K562 (cell line): ENCODE measurements at regions not wholly inside any gene's neighbourhood (a gene's known extent, or its start where the extent isn't known, plus 50 kb on each side); places are given as distances from the start of the nearest gene placed in this dataset.

ENCODE experiments used
- ATAC-seq: fragments of 200-7000 bp; cut with Tn5 transposase; 3 replicates; pipeline ENCODE4 v1.9.1; 2020; ENCODE audit warnings: moderate library complexity
- BruUV-seq: library from RNA; stranded (reverse); fragments of 400-500 nt; replicated peaks from 2 replicates; lab custom pipeline; 2021; lab: Mats Ljungman, UMichigan
- CTCF ChIA-PET: fragments of 300-600 bp; formaldehyde crosslinking; extraction: SDS; loops from one replicate; lab custom pipeline; 2021; ENCODE audit warnings: low intra/inter-chr PET ratio; lab: Yijun Ruan, JAX
- POLR2A ChIA-PET: fragments of 300-600, 350-650 bp; sonication (Branson Sonifier 250); formaldehyde crosslinking; extraction: SDS; loops from one replicate; lab custom pipeline; 2021; ENCODE audit warnings: antibody characterized with exemption, inconsistent platforms; lab: Yijun Ruan, JAX
- DNase-seq, 4 experiments: peaks; one replicate each; pipeline versions ENCODE4 v3.0.0 to v3.0.0-alpha.2; 2011 to 2018; ENCODE audit warnings: low spot score in 3 of 4, mixed read lengths in 3 of 4; ENCODE audit errors: extremely low read depth in 1 of 4
- FAIRE-seq: peaks from 2 replicates; lab custom pipeline; 2011; peaks lifted over from hg19 to GRCh38; lab: Jason Lieb, UNC
- H2AFZ ChIP-seq: 2 replicates; pipeline ENCODE4 v1.6.0; 2011; ENCODE audit warnings: low read depth, low read length, control low read depth, inconsistent platforms
- H3K27ac ChIP-seq: fragments of 200-600 bp; 3 replicates; pipeline ENCODE4 v1.8.0; 2011; ENCODE audit warnings: low read depth, mild to moderate bottlenecking, control low read depth, inconsistent platforms, low read length, moderate library complexity, mixed read lengths; ENCODE audit errors: extremely low read depth
- H3K27me3 ChIP-seq, 2 experiments: fragments of 300-600 bp in 1 of 2; 2 replicates in 1 of 2; 3 replicates in 1 of 2; pipeline versions ENCODE4 v1.6.0 to v1.8.0; 2011; ENCODE audit warnings: inconsistent platforms in 2 of 2, low read length in 2 of 2, mild to moderate bottlenecking in 1 of 2, mixed read lengths in 1 of 2, moderate library complexity in 1 of 2; ENCODE audit not compliant: control insufficient read depth in 2 of 2, insufficient read depth in 2 of 2
- H3K36me3 ChIP-seq: fragments of 300-600 bp; 3 replicates; pipeline ENCODE4 v1.8.0; 2011; ENCODE audit warnings: mild to moderate bottlenecking, low read length, inconsistent platforms; ENCODE audit not compliant: control insufficient read depth, insufficient read depth
- H3K4me1 ChIP-seq, 2 experiments: fragments of 200-600 bp in 1 of 2; replicated peaks in 1 of 2; 2 replicates in 1 of 2; 3 replicates in 1 of 2; pipeline versions ENCODE4 v1.5.1 to v1.8.0; 2011; ENCODE audit warnings: inconsistent platforms in 2 of 2, low read length in 2 of 2, mild to moderate bottlenecking in 1 of 2, mixed read lengths in 1 of 2, moderate library complexity in 1 of 2; ENCODE audit not compliant: control insufficient read depth in 2 of 2, insufficient read depth in 2 of 2
- H3K4me2 ChIP-seq: 2 replicates; pipeline ENCODE4 v1.6.1; 2011; ENCODE audit warnings: low read length, control low read depth, inconsistent platforms, mixed read lengths; ENCODE audit not compliant: insufficient read depth
- H3K4me3 ChIP-seq: fragments of 200-600 bp; sonication (generic), shearing (Covaris generic); 2 replicates; pipeline ENCODE4 v1.5.1; 2016; ENCODE audit warnings: control low read depth, inconsistent platforms
- H3K79me2 ChIP-seq: fragments of 200-600 bp; 3 replicates; pipeline ENCODE4 v1.8.0; 2011; ENCODE audit warnings: low read length, inconsistent platforms; ENCODE audit not compliant: control insufficient read depth, insufficient read depth
- H3K9ac ChIP-seq, 2 experiments: 2 replicates each; pipeline versions ENCODE4 v1.6.0 to v1.6.1; 2011; ENCODE audit warnings: low read depth in 2 of 2, low read length in 2 of 2, control low read depth in 1 of 2, inconsistent platforms in 1 of 2, mild to moderate bottlenecking in 1 of 2, mixed read lengths in 1 of 2; ENCODE audit not compliant: insufficient read depth in 1 of 2
- H3K9me1 ChIP-seq: one replicate; pipeline ENCODE4 v1.6.0; 2011; ENCODE audit warnings: inconsistent platforms, mild to moderate bottlenecking, low read length, moderate library complexity; ENCODE audit not compliant: control insufficient read depth, insufficient read depth
- H3K9me3 ChIP-seq: replicated peaks from 2 replicates; pipeline ENCODE4 v1.5.1; 2011; ENCODE audit warnings: low read depth, low read length, inconsistent platforms; ENCODE audit not compliant: control insufficient read depth, insufficient read depth
- H4K20me1 ChIP-seq: replicated peaks from 2 replicates; pipeline ENCODE4 v1.6.1; 2011; ENCODE audit warnings: low read length, inconsistent platforms, mixed read lengths; ENCODE audit not compliant: control insufficient read depth, insufficient read depth
- ATF7 ChIP-seq: fragments of 450-650 bp; IDR thresholded peaks from 2 replicates; pipeline ENCODE4 v1.7.1; 2014; ENCODE audit warnings: mild to moderate bottlenecking, moderate library complexity
- CBX5 ChIP-seq: IDR thresholded peaks from 2 replicates; pipeline ENCODE4 v1.6.1; 2014; ENCODE audit warnings: low read depth, borderline replicate concordance
- CHD2 ChIP-seq: IDR thresholded peaks from 2 replicates; pipeline ENCODE4 v1.6.1; 2011; ENCODE audit warnings: low read depth, low read length
- JUNB ChIP-seq: fragments of 450-650 bp; formaldehyde crosslinking; conservative IDR thresholded peaks from 2 replicates; pipeline ENCODE4 v1.4.0; 2020; ENCODE audit warnings: mild to moderate bottlenecking
- MAFF ChIP-seq: IDR thresholded peaks from 2 replicates; pipeline ENCODE4 v1.6.1; 2012; ENCODE audit warnings: low read length, improper control_type of control experiment
- MTA1 ChIP-seq: fragments of 450-650 bp; IDR thresholded peaks from 2 replicates; pipeline ENCODE4 v1.6.1; 2017; ENCODE audit warnings: borderline replicate concordance
- PHF8 ChIP-seq: fragments of 200-600 bp; sonication (generic); IDR thresholded peaks from 2 replicates; pipeline ENCODE4 v1.6.1; 2012; ENCODE audit warnings: mixed run types, mild to moderate bottlenecking, inconsistent platforms, low read length, moderate library complexity, borderline replicate concordance
- RB1 ChIP-seq: fragments of 450-650 bp; IDR thresholded peaks from 2 replicates; pipeline ENCODE4 v1.6.1; 2017; ENCODE audit warnings: low read depth, mild to moderate bottlenecking
- RNF2 ChIP-seq: sonication (generic); IDR thresholded peaks from 2 replicates; pipeline ENCODE4 v1.6.1; 2016
- RUNX1 ChIP-seq: sonication (generic); IDR thresholded peaks from 2 replicates; pipeline ENCODE4 v1.6.1; 2016; ENCODE audit warnings: antibody characterized with exemption, low read depth
- SIN3B ChIP-seq: fragments of 450-650 bp; IDR thresholded peaks from 2 replicates; pipeline ENCODE4 v1.6.1; 2017; ENCODE audit warnings: low read depth, mild to moderate bottlenecking, moderate library complexity
- SRSF3 ChIP-seq: fragments of 200-400 bp; formaldehyde crosslinking; IDR thresholded peaks from 2 replicates; pipeline ENCODE4 v1.6.1; 2016; ENCODE audit warnings: mild to moderate bottlenecking, low read length, moderate library complexity; ENCODE audit not compliant: insufficient read depth
- TAL1 ChIP-seq: fragments of 450-650 bp; IDR thresholded peaks from 2 replicates; pipeline ENCODE4 v1.6.1; 2016; ENCODE audit warnings: mild to moderate bottlenecking
- TCF3 ChIP-seq: sonication (generic); formaldehyde crosslinking; IDR thresholded peaks from 2 replicates; pipeline ENCODE4 v1.4.0; 2020; ENCODE audit warnings: mild to moderate bottlenecking, missing genetic modification reagents
- ZFP36 ChIP-seq: fragments of 150-350 bp; IDR thresholded peaks from 2 replicates; pipeline ENCODE4 v1.6.1; 2018; ENCODE audit warnings: low read length, low read depth; ENCODE audit not compliant: partially characterized antibody
- ZNF644 ChIP-seq: fragments of 200-800 bp; sonication (Bioruptor generic); IDR thresholded peaks from 2 replicates; pipeline ENCODE4 v1.6.1; 2016; ENCODE audit warnings: low read depth, missing genetic modification characterization, missing compliant biosample characterization
- WGBS: fragments of 100-300 bp; shearing (Covaris generic); methylation state at CpG from one replicate; pipeline ENCODE4 v1.1.6; 2016; ENCODE audit warnings: low coverage, mixed read lengths; ENCODE audit not compliant: insufficient coverage; ENCODE audit errors: missing lambda C conversion rate; 5-methylcytosine and 5-hydroxymethylcytosine counted together
- in situ Hi-C: fragments of 300-500 bp; cut with MboI; formaldehyde crosslinking; loops from 4 replicates; pipeline ENCODE4 v1.15.0; 2018; ENCODE audit warnings: inconsistent platforms, mixed read lengths
- intact Hi-C: fragments of 100-400 bp; cut with micrococcal nuclease; formaldehyde crosslinking; loops from 2 replicates; pipeline ENCODE4 v1.14.2; 2022
- TF ChIP-seq, protein P1 (sequence below), 2 experiments: fragments of 450-650 bp in 1 of 2; sonication (generic) in 1 of 2; formaldehyde crosslinking; conservative IDR thresholded peaks; 2 replicates each; pipeline versions ENCODE4 v1.4.0 to v1.8.1; 2020 to 2022; ENCODE audit warnings: mild to moderate bottlenecking in 1 of 2, missing genetic modification reagents in 1 of 2
- TF ChIP-seq, protein P2 (sequence below): fragments of 450-650 bp; formaldehyde crosslinking; IDR thresholded peaks from 2 replicates; pipeline ENCODE4 v1.4.0; 2020; ENCODE audit warnings: mild to moderate bottlenecking, moderate library complexity

DNA sequence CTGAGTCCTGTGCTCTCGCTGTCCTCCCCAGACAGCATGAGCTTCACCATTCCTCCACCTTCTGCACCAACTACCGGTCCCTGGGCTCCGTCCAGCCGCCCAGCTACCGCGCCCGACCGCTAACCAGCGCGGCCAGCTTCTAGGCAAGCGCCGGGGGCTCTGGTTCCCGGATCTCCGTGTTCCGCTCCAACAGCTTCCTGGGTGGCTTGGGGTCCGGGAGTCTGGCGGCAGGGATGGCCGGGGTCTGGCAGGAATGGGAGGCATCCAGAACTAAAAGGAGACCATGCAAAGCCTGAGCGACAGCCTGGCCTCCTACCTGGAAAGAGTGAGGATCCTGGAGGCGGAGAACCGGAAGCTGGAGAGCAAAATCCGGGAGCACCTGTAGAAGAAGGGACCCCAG lies 613.1 kb upstream of the PTGER4 start:
- H3K4me2 ChIP-seq = no peak overlapping the region
- no peak overlapping the region for H2AFZ ChIP-seq
- no peaks in the 10 kb centered on the region for H4K20me1 ChIP-seq
- TF ChIP-seq PHF8 (no peak), SIN3B (no peak), CHD2 (no peak), ZNF644 (tag) (no peak), MAFF (no peak), TAL1 (no peak), CBX5 (no peak), MTA1 (no peak), ZFP36 (no peak), RB1 (no peak), TCF3 (CRISPR knock-in tag) (no peak), RUNX1 (no peak), ATF7 (no peak), RNF2 (no peak), SRSF3 (no peak), JUNB (CRISPR knock-in tag) (no peak)
- TF ChIP-seq, protein P1, sequence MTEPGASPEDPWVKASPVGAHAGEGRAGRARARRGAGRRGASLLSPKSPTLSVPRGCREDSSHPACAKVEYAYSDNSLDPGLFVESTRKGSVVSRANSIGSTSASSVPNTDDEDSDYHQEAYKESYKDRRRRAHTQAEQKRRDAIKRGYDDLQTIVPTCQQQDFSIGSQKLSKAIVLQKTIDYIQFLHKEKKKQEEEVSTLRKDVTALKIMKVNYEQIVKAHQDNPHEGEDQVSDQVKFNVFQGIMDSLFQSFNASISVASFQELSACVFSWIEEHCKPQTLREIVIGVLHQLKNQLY (CRISPR knock-in tag; conservative IDR thresholded peaks at IDR 0.05) = no peak
- TF ChIP-seq, protein P2, sequence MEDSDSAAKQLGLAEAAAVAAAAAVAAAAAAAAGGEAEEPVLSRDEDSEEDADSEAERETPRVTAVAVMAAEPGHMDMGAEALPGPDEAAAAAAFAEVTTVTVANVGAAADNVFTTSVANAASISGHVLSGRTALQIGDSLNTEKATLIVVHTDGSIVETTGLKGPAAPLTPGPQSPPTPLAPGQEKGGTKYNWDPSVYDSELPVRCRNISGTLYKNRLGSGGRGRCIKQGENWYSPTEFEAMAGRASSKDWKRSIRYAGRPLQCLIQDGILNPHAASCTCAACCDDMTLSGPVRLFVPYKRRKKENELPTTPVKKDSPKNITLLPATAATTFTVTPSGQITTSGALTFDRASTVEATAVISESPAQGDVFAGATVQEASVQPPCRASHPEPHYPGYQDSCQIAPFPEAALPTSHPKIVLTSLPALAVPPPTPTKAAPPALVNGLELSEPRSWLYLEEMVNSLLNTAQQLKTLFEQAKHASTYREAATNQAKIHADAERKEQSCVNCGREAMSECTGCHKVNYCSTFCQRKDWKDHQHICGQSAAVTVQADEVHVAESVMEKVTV (CRISPR knock-in tag) = no peak
- no peak overlapping the region for H3K9ac ChIP-seq
- no TSS peak for BruUV-seq
- no peak overlapping the region for H3K27ac ChIP-seq
- DNase-seq = no peak
- ChIA-PET CTCF (no interaction called here), POLR2A (no interaction called here)
- intact Hi-C loops (no loop called here), in situ Hi-C loops (no loop called here)
- H3K4me1 ChIP-seq = no peaks in the 10 kb centered on the region
- H3K9me1 ChIP-seq = no peaks in the 10 kb centered on the region
- no peak overlapping the region for H3K4me3 ChIP-seq
- H3K9me3 ChIP-seq = 0 out of 2 replicates have a peak, but pooled peaks cover 1% of the 10 kb centered on the region
- FAIRE-seq = no peak
- ATAC-seq = no peak
- H3K36me3 ChIP-seq = no peaks in the 10 kb centered on the region
- no peaks in the 10 kb centered on the region for H3K79me2 ChIP-seq
- WGBS = under 1% methylated on average over 18 of the region's 22 CpGs
- H3K27me3 ChIP-seq = no peaks in the 10 kb centered on the region
